ENCODE measurements at regions not wholly inside any gene's neighbourhood (a gene's known extent, or its start where the extent isn't known, plus 50 kb on each side); places are given as distances from the start of the nearest gene placed in this dataset.

DNA sequence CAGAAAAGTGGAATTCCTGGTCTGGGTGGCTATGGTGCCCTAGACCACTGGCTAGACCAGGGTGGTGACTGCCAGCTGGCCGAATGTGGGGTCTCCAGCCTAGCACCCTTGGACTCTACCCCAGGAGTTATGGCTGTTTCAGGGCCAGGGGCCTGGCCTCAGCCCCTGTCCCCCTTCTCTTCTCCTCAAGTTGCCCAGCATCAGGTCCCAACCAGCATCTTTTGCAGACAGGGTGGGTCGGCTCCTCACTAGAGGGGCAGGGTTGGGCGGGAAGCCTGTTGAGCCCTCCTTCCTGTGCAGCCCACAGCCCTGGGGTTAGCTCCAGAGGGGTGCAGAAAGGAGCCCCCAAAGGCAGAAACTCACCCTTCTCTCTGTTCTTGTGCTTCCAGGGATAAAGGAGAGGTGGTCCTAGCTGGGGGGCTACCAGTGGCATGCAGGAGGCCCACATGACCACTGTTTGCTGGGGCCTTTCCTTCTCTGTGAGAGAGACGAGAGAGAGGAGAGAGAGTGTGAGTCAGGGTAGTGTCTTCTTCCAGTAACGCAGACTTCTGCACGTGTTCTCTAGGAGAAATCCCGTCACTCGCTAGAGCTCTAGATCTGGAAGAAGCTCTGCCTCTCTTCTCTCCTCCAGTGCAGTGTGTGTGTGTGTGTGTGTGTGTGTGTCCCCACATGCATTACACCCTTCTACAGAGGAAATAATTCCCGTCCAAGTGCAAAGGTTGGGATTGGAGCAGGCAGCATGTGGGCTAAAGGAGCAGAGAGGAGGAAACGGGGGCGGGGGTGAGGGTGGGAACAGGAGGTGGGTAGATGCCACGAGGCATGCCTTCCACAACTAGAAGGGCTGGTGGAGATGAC lies 209.4 kb downstream of the SEC14L1 start (continued):
- TF ChIP-seq, protein P1, sequence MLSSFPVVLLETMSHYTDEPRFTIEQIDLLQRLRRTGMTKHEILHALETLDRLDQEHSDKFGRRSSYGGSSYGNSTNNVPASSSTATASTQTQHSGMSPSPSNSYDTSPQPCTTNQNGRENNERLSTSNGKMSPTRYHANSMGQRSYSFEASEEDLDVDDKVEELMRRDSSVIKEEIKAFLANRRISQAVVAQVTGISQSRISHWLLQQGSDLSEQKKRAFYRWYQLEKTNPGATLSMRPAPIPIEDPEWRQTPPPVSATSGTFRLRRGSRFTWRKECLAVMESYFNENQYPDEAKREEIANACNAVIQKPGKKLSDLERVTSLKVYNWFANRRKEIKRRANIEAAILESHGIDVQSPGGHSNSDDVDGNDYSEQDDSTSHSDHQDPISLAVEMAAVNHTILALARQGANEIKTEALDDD (IDR thresholded peaks at IDR 0.05): no peak
- TF ChIP-seq, protein P2, sequence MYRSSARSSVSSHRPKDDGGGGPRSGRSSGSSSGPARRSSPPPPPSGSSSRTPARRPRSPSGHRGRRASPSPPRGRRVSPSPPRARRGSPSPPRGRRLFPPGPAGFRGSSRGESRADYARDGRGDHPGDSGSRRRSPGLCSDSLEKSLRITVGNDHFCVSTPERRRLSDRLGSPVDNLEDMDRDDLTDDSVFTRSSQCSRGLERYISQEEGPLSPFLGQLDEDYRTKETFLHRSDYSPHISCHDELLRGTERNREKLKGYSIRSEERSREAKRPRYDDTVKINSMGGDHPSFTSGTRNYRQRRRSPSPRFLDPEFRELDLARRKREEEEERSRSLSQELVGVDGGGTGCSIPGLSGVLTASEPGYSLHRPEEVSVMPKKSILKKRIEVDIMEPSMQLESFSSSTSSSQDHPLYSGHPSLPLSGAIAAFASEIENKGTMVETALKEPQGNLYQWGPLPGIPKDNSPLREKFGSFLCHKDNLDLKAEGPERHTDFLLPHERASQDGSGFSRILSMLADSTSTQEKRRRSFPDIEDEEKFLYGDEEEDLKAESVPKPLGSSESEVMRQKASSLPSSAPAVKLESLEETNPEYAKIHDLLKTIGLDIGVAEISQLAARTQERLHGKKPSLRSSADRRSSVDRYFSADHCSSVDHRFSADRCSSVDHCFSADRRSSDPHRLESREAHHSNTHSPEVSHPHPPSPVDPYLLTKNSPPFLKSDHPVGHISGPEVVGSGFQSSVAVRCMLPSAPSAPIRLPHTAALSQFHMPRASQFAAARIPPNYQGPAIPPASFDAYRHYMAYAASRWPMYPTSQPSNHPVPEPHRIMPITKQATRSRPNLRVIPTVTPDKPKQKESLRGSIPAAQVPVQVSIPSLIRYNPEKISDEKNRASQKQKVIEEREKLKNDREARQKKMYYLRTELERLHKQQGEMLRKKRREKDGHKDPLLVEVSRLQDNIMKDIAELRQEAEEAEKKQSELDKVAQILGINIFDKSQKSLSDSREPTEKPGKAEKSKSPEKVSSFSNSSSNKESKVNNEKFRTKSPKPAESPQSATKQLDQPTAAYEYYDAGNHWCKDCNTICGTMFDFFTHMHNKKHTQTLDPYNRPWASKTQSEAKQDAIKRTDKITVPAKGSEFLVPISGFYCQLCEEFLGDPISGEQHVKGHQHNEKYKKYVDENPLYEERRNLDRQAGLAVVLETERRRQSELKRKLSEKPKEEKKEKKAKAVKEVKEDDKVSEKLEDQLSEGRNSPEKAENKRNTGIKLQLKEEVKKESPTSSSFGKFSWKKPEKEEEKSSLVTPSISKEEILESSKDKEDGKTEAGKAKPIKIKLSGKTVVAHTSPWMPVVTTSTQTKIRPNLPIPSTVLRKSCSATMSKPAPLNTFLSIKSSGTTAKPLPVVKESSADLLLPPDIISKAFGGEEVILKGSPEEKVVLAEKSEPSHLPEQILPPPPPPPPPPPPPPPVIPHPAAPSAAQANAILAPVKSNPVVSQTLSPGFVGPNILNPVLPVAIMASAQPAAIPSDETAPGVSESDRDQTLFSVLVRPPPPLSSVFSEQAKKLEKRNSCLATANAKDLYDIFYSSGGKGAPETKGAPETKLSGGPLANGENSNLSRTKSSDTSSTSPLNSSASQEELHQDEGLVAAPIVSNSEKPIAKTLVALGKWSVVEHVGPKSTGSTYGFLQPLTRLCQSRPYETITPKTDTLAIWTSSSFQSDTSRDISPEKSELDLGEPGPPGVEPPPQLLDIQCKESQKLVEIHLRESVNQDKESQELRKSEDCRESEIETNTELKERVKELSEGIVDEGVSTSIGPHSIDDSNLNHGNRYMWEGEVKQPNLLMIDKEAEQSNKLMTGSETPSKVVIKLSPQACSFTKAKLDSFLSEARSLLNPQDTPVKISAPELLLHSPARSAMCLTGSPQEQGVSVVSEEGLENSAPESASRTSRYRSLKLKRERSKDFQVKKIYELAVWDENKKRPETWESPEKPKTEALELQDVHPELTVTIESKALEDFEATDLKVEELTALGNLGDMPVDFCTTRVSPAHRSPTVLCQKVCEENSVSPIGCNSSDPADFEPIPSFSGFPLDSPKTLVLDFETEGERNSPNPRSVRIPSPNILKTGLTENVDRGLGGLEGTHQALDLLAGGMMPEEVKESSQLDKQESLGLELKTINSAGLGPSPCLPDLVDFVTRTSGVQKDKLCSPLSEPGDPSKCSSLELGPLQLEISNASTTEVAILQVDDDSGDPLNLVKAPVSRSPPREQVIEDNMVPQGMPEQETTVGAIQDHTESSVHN (IDR thresholded peaks at IDR 0.05; ENCODE audit: borderline replicate concordance in 1 of 2, low read depth in 1 of 2): no peak
- no peak for TF ChIP-seq TAF9B (IDR thresholded peaks at IDR 0.05; ENCODE audit: partially characterized antibody)
- no peak for TF ChIP-seq NCOA2 (IDR thresholded peaks at IDR 0.05; ENCODE audit: partially characterized antibody in 2 of 2)
- no peak for TF ChIP-seq TBL1XR1 (IDR thresholded peaks at IDR 0.05; ENCODE audit: low read length in 2 of 2)
